Small intestine (tissue), 7 donors: ENCODE measurements at regions not wholly inside any gene's neighbourhood (a gene's known extent, or its start where the extent isn't known, plus 50 kb on each side); places are given as distances from the start of the nearest gene placed in this dataset.

Experiments
- DNase-seq, 2 donors: peaks; one replicate each; pipeline versions ENCODE4 v3.0.0 to v3.0.0-alpha.2; 2013
- FAIRE-seq: peaks from 2 replicates; lab custom pipeline; 2012; peaks lifted over from hg19 to GRCh38; lab: Jason Lieb, UNC
- H3K27ac ChIP-seq, 3 donors: one replicate each; pipeline ENCODE4 v1.5.1; 2013; ENCODE audit warnings: low read length in 2 of 3, mild to moderate bottlenecking in 2 of 3, control low read depth in 1 of 3, inconsistent platforms in 1 of 3, low read depth in 1 of 3, moderate library complexity in 1 of 3
- H3K27me3 ChIP-seq, 3 donors: one replicate each; pipeline ENCODE4 v1.6.1; 2013; ENCODE audit warnings: low read length in 3 of 3, inconsistent platforms in 1 of 3; ENCODE audit not compliant: control insufficient read depth in 3 of 3, insufficient read depth in 3 of 3
- H3K36me3 ChIP-seq, 3 donors: one replicate each; pipeline ENCODE4 v1.6.1; 2013; ENCODE audit warnings: low read length in 3 of 3, inconsistent platforms in 1 of 3, low read depth in 1 of 3, mild to moderate bottlenecking in 1 of 3, moderate library complexity in 1 of 3; ENCODE audit not compliant: control insufficient read depth in 3 of 3, insufficient read depth in 2 of 3
- H3K4me1 ChIP-seq, 3 donors: one replicate each; pipeline ENCODE4 v1.6.1; 2013; ENCODE audit warnings: low read length in 2 of 3, inconsistent platforms in 1 of 3, low read depth in 1 of 3, mild to moderate bottlenecking in 1 of 3, moderate library complexity in 1 of 3; ENCODE audit not compliant: control insufficient read depth in 3 of 3, insufficient read depth in 2 of 3
- H3K4me3 ChIP-seq, 3 donors: one replicate each; pipeline ENCODE4 v1.5.1; 2013; ENCODE audit warnings: low read length in 3 of 3, control low read depth in 1 of 3, inconsistent platforms in 1 of 3, low read depth in 1 of 3, mild to moderate bottlenecking in 1 of 3, moderate library complexity in 1 of 3
- H3K9me3 ChIP-seq, 2 donors: one replicate each; pipeline ENCODE4 v1.6.1; 2013; ENCODE audit warnings: low read depth in 1 of 2, low read length in 1 of 2; ENCODE audit not compliant: control insufficient read depth in 2 of 2, insufficient read depth in 1 of 2
- WGBS, 3 donors: extraction: QIAGEN DNeasy Blood & Tissue Kit; methylation state at CpG; one replicate each; pipeline ENCODE4 v1.1.7; 2013; 5-methylcytosine and 5-hydroxymethylcytosine counted together
- donor health status: healthy with polysubstance abuse.
- donor health status: control.
- donor health status: control.
- donor health status: Bipolar disorder and iron deficiency.
- donor health status: healthy.

DNA sequence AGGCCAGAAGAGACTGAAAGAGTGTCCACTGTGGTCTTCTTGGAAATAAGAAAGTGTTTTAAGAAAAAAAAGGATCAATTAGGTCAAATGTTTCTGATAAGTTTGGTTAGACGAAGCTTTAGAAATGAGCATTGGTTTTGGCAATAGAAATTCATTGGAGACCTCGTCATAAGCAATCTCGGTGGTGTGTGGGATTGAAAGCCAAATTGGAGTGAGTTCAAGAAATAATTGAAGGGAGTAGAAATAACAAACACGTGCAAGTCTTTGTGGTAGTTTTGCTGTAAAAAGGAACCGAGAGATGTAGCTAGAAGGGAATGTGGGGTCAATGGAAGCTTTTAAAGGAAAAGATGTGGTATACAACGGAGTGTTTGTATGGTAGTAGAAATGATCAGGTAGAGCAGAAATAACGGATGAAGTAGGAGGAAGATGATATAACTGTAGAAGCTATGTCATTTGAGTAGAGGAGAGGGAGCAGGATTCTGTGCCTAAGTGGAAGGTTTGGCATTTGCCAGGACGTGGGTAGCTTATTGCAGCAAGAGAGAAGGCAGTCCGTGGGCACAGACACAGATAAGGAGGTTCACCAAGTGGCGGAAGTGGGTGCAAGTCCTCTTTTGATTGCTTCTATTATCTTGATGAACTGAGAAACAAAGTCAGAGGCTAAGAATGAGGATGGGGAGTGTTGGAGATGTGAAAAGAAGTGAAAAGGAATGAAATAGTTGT is 146.2 kb downstream of the DACT1 start:
- no peaks in the 10 kb centered on the region for H3K36me3 ChIP-seq
- H3K4me1 ChIP-seq, result peaks cover 0 to 2% (median 0%) of the 10 kb centered on the region in 3 donors
- no peaks in the 10 kb centered on the region for H3K27me3 ChIP-seq
- DNase-seq (no peak), FAIRE-seq (no peak)
- H3K4me3 ChIP-seq, result no peak overlapping the region
- H3K9me3 ChIP-seq, result no peaks in the 10 kb centered on the region
- no peak overlapping the region for H3K27ac ChIP-seq
- 63 to 71% (median 66%) methylated on average over 10 of the region's 10 CpGs for WGBS, 3 donors

DNA sequence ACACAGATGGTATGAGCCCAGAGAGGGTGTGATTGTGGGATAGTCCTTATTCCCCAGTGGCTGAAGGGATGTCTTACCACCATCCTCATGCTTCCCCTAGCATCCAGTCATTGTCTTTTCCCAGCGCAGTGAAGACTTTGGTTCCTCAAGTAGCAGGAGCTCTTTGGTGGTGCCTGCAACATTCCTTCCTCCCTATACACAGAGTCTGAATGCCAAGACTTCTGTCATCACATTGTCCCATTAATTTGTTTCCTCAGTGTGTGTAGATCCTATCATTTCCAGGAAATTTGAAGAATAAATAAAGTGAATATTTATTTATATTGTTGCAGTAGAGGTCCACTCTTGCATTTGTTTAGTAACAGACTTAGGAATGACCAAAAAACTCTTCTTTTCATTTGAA is 147.2 kb downstream of the DACT1 start:
- Histone ChIP-seq H3K27me3 (no peaks in the 10 kb centered on the region), H3K4me1 (peaks cover 0 to 2% (median 0%) of the 10 kb centered on the region in 3 donors), H3K36me3 (no peaks in the 10 kb centered on the region), H3K27ac (no peak overlapping the region), H3K4me3 (no peak overlapping the region), H3K9me3 (no peaks in the 10 kb centered on the region)
- DNase-seq (no peak), FAIRE-seq (no peak)
- WGBS, 3 donors, result 85 to 100% (median 89%) methylated on average over 1 of the region's 1 CpG

GRCh38 chr14:58785701-58786100 is 147.9 kb downstream of the DACT1 start:
- DNase-seq (no peak), FAIRE-seq (no peak)
- Histone ChIP-seq H3K4me1 (peaks cover 0 to 2% (median 0%) of the 10 kb centered on the region in 3 donors), H3K4me3 (no peak overlapping the region), H3K27ac (no peak overlapping the region), H3K36me3 (no peaks in the 10 kb centered on the region), H3K27me3 (no peaks in the 10 kb centered on the region), H3K9me3 (no peaks in the 10 kb centered on the region)
- WGBS, 3 donors, result 58 to 81% (median 75%) methylated on average over 3 of the region's 3 CpGs

- WGBS, 3 donors, result 81 to 97% (median 81%) methylated on average over 1 of the region's 1 CpG
- no peak for FAIRE-seq
- H3K27me3 ChIP-seq, result no peaks in the 10 kb centered on the region
- H3K4me1 ChIP-seq, result peaks cover 0 to 1% (median under 1%) of the 10 kb centered on the region in 3 donors
- H3K9me3 ChIP-seq, result no peaks in the 10 kb centered on the region
- H3K36me3 ChIP-seq, result no peaks in the 10 kb centered on the region
- no peak overlapping the region for H3K4me3 ChIP-seq
- DNase-seq, result no peak
- no peak overlapping the region for H3K27ac ChIP-seq
Observed at GRCh38 chr14:58787592-58787991, 149.8 kb downstream of the DACT1 start.

GRCh38 chr14:58788655-58789503 is 151.1 kb downstream of the DACT1 start:
- 70 to 79% (median 75%) methylated on average over 4 of the region's 4 CpGs for WGBS, 3 donors

GRCh38 chr14:58789736-58790135 is 152.0 kb downstream of the DACT1 start:
- no peaks in the 10 kb centered on the region for H3K36me3 ChIP-seq
- H3K27me3 ChIP-seq, result no peaks in the 10 kb centered on the region
- H3K4me3 ChIP-seq, result no peak overlapping the region
- 77 to 93% (median 79%) methylated on average over 4 of the region's 4 CpGs for WGBS, 3 donors
- no peak overlapping the region for H3K27ac ChIP-seq
- H3K9me3 ChIP-seq, result no peaks in the 10 kb centered on the region
- H3K4me1 ChIP-seq, result peaks cover 2 to 12% (median 4%) of the 10 kb centered on the region in 3 donors
- no peak for FAIRE-seq
- DNase-seq, result no peak

More at GRCh38 chr14:58788655-58789503, 151.1 kb downstream of the DACT1 start:
- no peaks in the 10 kb centered on the region for H3K36me3 ChIP-seq
- DNase-seq (no peak), FAIRE-seq (no peak)
- no peak overlapping the region for H3K27ac ChIP-seq
- H3K4me1 ChIP-seq, result peaks cover 2 to 12% (median 4%) of the 10 kb centered on the region in 3 donors
- no peaks in the 10 kb centered on the region for H3K9me3 ChIP-seq
- no peak overlapping the region for H3K4me3 ChIP-seq
- no peaks in the 10 kb centered on the region for H3K27me3 ChIP-seq

GRCh38 chr14:58792416-58792815 is 154.7 kb downstream of the DACT1 start:
- 26 to 43% (median 35%) methylated on average over 3 of the region's 3 CpGs for WGBS, 3 donors
- no peak for FAIRE-seq

DNA sequence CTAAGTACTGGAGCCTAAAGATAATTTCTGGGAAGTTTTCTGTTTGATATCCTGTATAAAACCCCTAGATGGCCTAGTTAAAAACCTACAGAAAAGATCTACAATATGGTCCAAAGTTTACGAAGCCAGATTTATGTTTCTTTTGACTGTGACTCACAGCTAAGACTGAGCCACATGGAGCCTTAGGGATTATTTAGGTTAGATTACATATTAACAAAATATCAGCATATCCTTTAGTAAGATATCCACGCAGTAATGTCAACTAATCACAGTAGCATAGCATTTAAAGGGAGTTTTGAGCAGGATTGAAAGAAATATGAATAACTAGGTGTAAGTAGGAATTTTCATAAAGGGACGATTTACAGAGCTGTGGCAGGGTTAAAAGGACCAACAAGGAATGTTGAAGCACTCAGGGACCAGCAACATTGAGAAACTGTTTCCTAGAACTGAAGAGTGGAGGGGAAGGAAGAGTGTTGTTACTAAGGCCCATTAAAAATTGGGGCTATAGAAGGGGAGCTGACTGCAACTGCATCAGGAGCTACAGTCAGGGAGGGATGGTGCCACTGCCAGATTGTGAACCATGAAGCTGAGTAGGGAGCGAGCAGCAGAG is 155.5 kb downstream of the DACT1 start:
- peaks cover 2 to 12% (median 7%) of the 10 kb centered on the region in 3 donors for H3K4me1 ChIP-seq
- DNase-seq (peak in 1 of 2 donors; percentile 63), FAIRE-seq (no peak)
- no peaks in the 10 kb centered on the region for H3K27me3 ChIP-seq
- H3K27ac ChIP-seq, result peak overlapping the region in 1 of 3 donors; percentile 2
- no peaks in the 10 kb centered on the region for H3K36me3 ChIP-seq
- H3K9me3 ChIP-seq, result no peaks in the 10 kb centered on the region
- WGBS, 3 donors, result 31 to 63% (median 47%) methylated on average over 4 of the region's 4 CpGs
- no peak overlapping the region for H3K4me3 ChIP-seq

More at GRCh38 chr14:58792416-58792815, 154.7 kb downstream of the DACT1 start:
- no peak overlapping the region for H3K4me3 ChIP-seq
- no peaks in the 10 kb centered on the region for H3K9me3 ChIP-seq
- H3K4me1 ChIP-seq, result peaks cover 2 to 12% (median 7%) of the 10 kb centered on the region in 3 donors
- H3K36me3 ChIP-seq, result no peaks in the 10 kb centered on the region
- no peak for DNase-seq
- H3K27ac ChIP-seq, result no peak overlapping the region
- H3K27me3 ChIP-seq, result no peaks in the 10 kb centered on the region
